ENCODE measurements at regions not wholly inside any gene's neighbourhood (a gene's known extent, or its start where the extent isn't known, plus 50 kb on each side); places are given as distances from the start of the nearest gene placed in this dataset.

GRCh38 chr14:104436741-104437701 lies 142.5 kb upstream of the C14orf180 start:
- H3K27ac ChIP-seq = peak overlapping the region in 3 of 5 donors; percentile 6 to 84 (median 66)
- H3K27me3 ChIP-seq = no peaks in the 10 kb centered on the region
- DNase-seq = peak in 2 of 7 donors; percentile 19 to 52
- no peaks in the 10 kb centered on the region for H3K36me3 ChIP-seq (replicated peaks in 1 of 2)
- H3K4me1 ChIP-seq (replicated peaks in 1 of 2) = peaks cover 6 to 13% of the 10 kb centered on the region in 2 donors
- TF ChIP-seq CTCF (IDR thresholded peaks at IDR 0.05) = no peak
- no peak for TF ChIP-seq POLR2A (IDR thresholded peaks at IDR 0.05)
- no peaks in the 10 kb centered on the region for H3K9me3 ChIP-seq (replicated peaks in 1 of 3)
- intact Hi-C loops (cut with DNase I) = no loop called here
- no peak overlapping the region for H3K4me3 ChIP-seq
- 71 to 82% (median 78%) methylated on average over 9 to 15 of the region's 15 CpGs for WGBS, 4 donors

GRCh38 chr14:104437703-104438102 lies 141.9 kb upstream of the C14orf180 start:
- no peaks in the 10 kb centered on the region for H3K9me3 ChIP-seq (replicated peaks in 1 of 3)
- 78 to 89% (median 83%) methylated on average over 6 of the region's 6 CpGs for WGBS, 4 donors
- H3K4me1 ChIP-seq (replicated peaks in 1 of 2) = peaks cover 6 to 13% of the 10 kb centered on the region in 2 donors
- no peaks in the 10 kb centered on the region for H3K27me3 ChIP-seq
- DNase-seq = peak in 1 of 7 donors; percentile 10
- no peak overlapping the region for H3K27ac ChIP-seq
- intact Hi-C loops (cut with DNase I) = no loop called here
- TF ChIP-seq CTCF (IDR thresholded peaks at IDR 0.05) (no peak), POLR2A (IDR thresholded peaks at IDR 0.05) (no peak)
- no peaks in the 10 kb centered on the region for H3K36me3 ChIP-seq (replicated peaks in 1 of 2)
- no peak overlapping the region for H3K4me3 ChIP-seq

- 86 to 89% (median 88%) methylated on average over 14 to 18 of the region's 18 CpGs for WGBS, 4 donors
- intact Hi-C loops (cut with DNase I) = no loop called here
- Histone ChIP-seq H3K27ac (no peak overlapping the region), H3K27me3 (no peaks in the 10 kb centered on the region), H3K36me3 (replicated peaks in 1 of 2) (no peaks in the 10 kb centered on the region), H3K4me3 (no peak overlapping the region), H3K4me1 (replicated peaks in 1 of 2) (peaks cover 6 to 13% of the 10 kb centered on the region in 2 donors), H3K9me3 (replicated peaks in 1 of 3) (no peaks in the 10 kb centered on the region)
- peak in 2 of 7 donors; percentile 13 to 30 for DNase-seq
- no peak for TF ChIP-seq POLR2A (IDR thresholded peaks at IDR 0.05)
- no peak for TF ChIP-seq CTCF (IDR thresholded peaks at IDR 0.05)
These were observed 141.2 kb upstream of the C14orf180 start for GRCh38 chr14:104438166-104438887.

GRCh38 chr14:104439625-104440024 lies 139.9 kb upstream of the C14orf180 start:
- Histone ChIP-seq H3K4me1 (replicated peaks in 1 of 2) (peaks cover 6 to 13% of the 10 kb centered on the region in 2 donors), H3K27me3 (no peaks in the 10 kb centered on the region), H3K27ac (no peak overlapping the region), H3K4me3 (no peak overlapping the region), H3K36me3 (replicated peaks in 1 of 2) (no peaks in the 10 kb centered on the region), H3K9me3 (replicated peaks in 1 of 3) (no peaks in the 10 kb centered on the region)
- WGBS, 4 donors = 57 to 70% (median 64%) methylated on average over 9 of the region's 9 CpGs
- intact Hi-C loops (cut with DNase I) = no loop called here
- TF ChIP-seq POLR2A (IDR thresholded peaks at IDR 0.05) (no peak), CTCF (IDR thresholded peaks at IDR 0.05) (no peak)
- peak in 2 of 7 donors; percentile 10 to 21 for DNase-seq

All from adrenal gland (tissue), 9 donors.